H4 (cell line): ENCODE measurements at regions not wholly inside any gene's neighbourhood (a gene's known extent, or its start where the extent isn't known, plus 50 kb on each side); places are given as distances from the start of the nearest gene placed in this dataset.

Experiments used
- DNase-seq: peaks from one replicate; pipeline ENCODE4 v3.0.0-alpha.2; 2015; ENCODE audit warnings: low spot score

GRCh38 chr2:195057001-195057400 lies 600.0 kb upstream of the SLC39A10 start:
- DNase-seq, result no peak

- no peak for DNase-seq
These were observed 601.0 kb upstream of the SLC39A10 start for GRCh38 chr2:195055996-195056395.

GRCh38 chr2:195051401-195051800 lies 605.6 kb upstream of the SLC39A10 start:
- DNase-seq, result no peak

GRCh38 chr2:195049372-195050031 lies 607.5 kb upstream of the SLC39A10 start:
- DNase-seq, result no peak

- DNase-seq, result no peak
These were observed 609.1 kb upstream of the SLC39A10 start for GRCh38 chr2:195047955-195048354.

- DNase-seq, result no peak
These were observed 612.2 kb upstream of the SLC39A10 start for GRCh38 chr2:195044801-195045200.

GRCh38 chr2:195038153-195038552 lies 618.9 kb upstream of the SLC39A10 start:
- no peak for DNase-seq

- DNase-seq, result no peak
These were observed 620.0 kb upstream of the SLC39A10 start for GRCh38 chr2:195037045-195037444.

GRCh38 chr2:195031411-195031810 lies 625.6 kb upstream of the SLC39A10 start:
- no peak for DNase-seq

GRCh38 chr2:195029804-195030654 lies 627.0 kb upstream of the SLC39A10 start:
- no peak for DNase-seq

- no peak for DNase-seq
These were observed 629.1 kb upstream of the SLC39A10 start for GRCh38 chr2:195027947-195028346.

- DNase-seq, result peak; percentile 78
These were observed 630.8 kb upstream of the SLC39A10 start for GRCh38 chr2:195026261-195026660.

- no peak for DNase-seq
These were observed 634.6 kb upstream of the SLC39A10 start for GRCh38 chr2:195022508-195022830.

GRCh38 chr2:195021711-195022507 lies 635.1 kb upstream of the SLC39A10 start:
- no peak for DNase-seq

- DNase-seq, result no peak
These were observed 638.6 kb upstream of the SLC39A10 start for GRCh38 chr2:195018462-195018861.

- no peak for DNase-seq
These were observed 639.1 kb upstream of the SLC39A10 start for GRCh38 chr2:195017890-195018289.

- no peak for DNase-seq
These were observed 640.2 kb upstream of the SLC39A10 start for GRCh38 chr2:195016841-195017240.

GRCh38 chr2:195009202-195009601 lies 647.8 kb upstream of the SLC39A10 start:
- peak; percentile 60 for DNase-seq

- no peak for DNase-seq
These were observed 650.2 kb upstream of the SLC39A10 start for GRCh38 chr2:195006856-195007255.

GRCh38 chr2:195003881-195004471 lies 653.0 kb upstream of the SLC39A10 start:
- no peak for DNase-seq

GRCh38 chr2:195001924-195002323 lies 655.1 kb upstream of the SLC39A10 start:
- DNase-seq, result no peak

- DNase-seq, result no peak
These were observed 657.3 kb upstream of the SLC39A10 start for GRCh38 chr2:194999771-195000170.
